GM12872 (cell line): ENCODE measurements at regions not wholly inside any gene's neighbourhood (a gene's known extent, or its start where the extent isn't known, plus 50 kb on each side); places are given as distances from the start of the nearest gene placed in this dataset.

ENCODE experiments used
- CTCF ChIP-seq: IDR thresholded peaks from 3 replicates; pipeline ENCODE4 v1.5.1; 2011; ENCODE audit warnings: low read depth, mild to moderate bottlenecking, low read length, moderate library complexity; ENCODE audit not compliant: insufficient read depth

- TF ChIP-seq CTCF, result no peak
Measured at GRCh38 chr22:22750335-22751042, 106.1 kb downstream of the GGTLC2 start.

GRCh38 chr22:22751043-22751603 lies 106.7 kb downstream of the GGTLC2 start:
- TF ChIP-seq CTCF, result no peak

- no peak for TF ChIP-seq CTCF
Measured at GRCh38 chr22:22752199-22752555, 107.8 kb downstream of the GGTLC2 start.

- TF ChIP-seq CTCF, result no peak
Measured at GRCh38 chr22:22752556-22753477, 108.4 kb downstream of the GGTLC2 start.

- peak; percentile 77 for TF ChIP-seq CTCF
Measured at GRCh38 chr22:22753526-22754267, 109.3 kb downstream of the GGTLC2 start.

- no peak for TF ChIP-seq CTCF
Measured at GRCh38 chr22:22754268-22754657, 109.8 kb downstream of the GGTLC2 start.
